K562 (cell line): ENCODE measurements at regions not wholly inside any gene's neighbourhood (a gene's known extent, or its start where the extent isn't known, plus 50 kb on each side); places are given as distances from the start of the nearest gene placed in this dataset.

Experiments used
- ATAC-seq: fragments of 200-7000 bp; cut with Tn5 transposase; 3 replicates; pipeline ENCODE4 v1.9.1; 2020; ENCODE audit warnings: moderate library complexity
- BruUV-seq: library from RNA; stranded (reverse); fragments of 400-500 nt; replicated peaks from 2 replicates; lab custom pipeline; 2021; lab: Mats Ljungman, UMichigan
- CTCF ChIA-PET: fragments of 300-600 bp; formaldehyde crosslinking; extraction: SDS; loops from one replicate; lab custom pipeline; 2021; ENCODE audit warnings: low intra/inter-chr PET ratio; lab: Yijun Ruan, JAX
- POLR2A ChIA-PET: fragments of 300-600, 350-650 bp; sonication (Branson Sonifier 250); formaldehyde crosslinking; extraction: SDS; loops from one replicate; lab custom pipeline; 2021; ENCODE audit warnings: antibody characterized with exemption, inconsistent platforms; lab: Yijun Ruan, JAX
- DNase-seq, 4 experiments: peaks; one replicate each; pipeline versions ENCODE4 v3.0.0 to v3.0.0-alpha.2; 2011 to 2018; ENCODE audit warnings: low spot score in 3 of 4, mixed read lengths in 3 of 4; ENCODE audit errors: extremely low read depth in 1 of 4
- FAIRE-seq: peaks from 2 replicates; lab custom pipeline; 2011; peaks lifted over from hg19 to GRCh38; lab: Jason Lieb, UNC
- H2AFZ ChIP-seq: 2 replicates; pipeline ENCODE4 v1.6.0; 2011; ENCODE audit warnings: low read depth, low read length, control low read depth, inconsistent platforms
- H3K27ac ChIP-seq: fragments of 200-600 bp; 3 replicates; pipeline ENCODE4 v1.8.0; 2011; ENCODE audit warnings: low read depth, mild to moderate bottlenecking, control low read depth, inconsistent platforms, low read length, moderate library complexity, mixed read lengths; ENCODE audit errors: extremely low read depth
- H3K27me3 ChIP-seq, 2 experiments: fragments of 300-600 bp in 1 of 2; 2 replicates in 1 of 2; 3 replicates in 1 of 2; pipeline versions ENCODE4 v1.6.0 to v1.8.0; 2011; ENCODE audit warnings: inconsistent platforms in 2 of 2, low read length in 2 of 2, mild to moderate bottlenecking in 1 of 2, mixed read lengths in 1 of 2, moderate library complexity in 1 of 2; ENCODE audit not compliant: control insufficient read depth in 2 of 2, insufficient read depth in 2 of 2
- H3K36me3 ChIP-seq: fragments of 300-600 bp; 3 replicates; pipeline ENCODE4 v1.8.0; 2011; ENCODE audit warnings: mild to moderate bottlenecking, low read length, inconsistent platforms; ENCODE audit not compliant: control insufficient read depth, insufficient read depth
- H3K4me1 ChIP-seq, 2 experiments: fragments of 200-600 bp in 1 of 2; replicated peaks in 1 of 2; 2 replicates in 1 of 2; 3 replicates in 1 of 2; pipeline versions ENCODE4 v1.5.1 to v1.8.0; 2011; ENCODE audit warnings: inconsistent platforms in 2 of 2, low read length in 2 of 2, mild to moderate bottlenecking in 1 of 2, mixed read lengths in 1 of 2, moderate library complexity in 1 of 2; ENCODE audit not compliant: control insufficient read depth in 2 of 2, insufficient read depth in 2 of 2
- H3K4me2 ChIP-seq: 2 replicates; pipeline ENCODE4 v1.6.1; 2011; ENCODE audit warnings: low read length, control low read depth, inconsistent platforms, mixed read lengths; ENCODE audit not compliant: insufficient read depth
- H3K4me3 ChIP-seq: fragments of 200-600 bp; sonication (generic), shearing (Covaris generic); 2 replicates; pipeline ENCODE4 v1.5.1; 2016; ENCODE audit warnings: control low read depth, inconsistent platforms
- H3K79me2 ChIP-seq: fragments of 200-600 bp; 3 replicates; pipeline ENCODE4 v1.8.0; 2011; ENCODE audit warnings: low read length, inconsistent platforms; ENCODE audit not compliant: control insufficient read depth, insufficient read depth
- H3K9ac ChIP-seq, 2 experiments: 2 replicates each; pipeline versions ENCODE4 v1.6.0 to v1.6.1; 2011; ENCODE audit warnings: low read depth in 2 of 2, low read length in 2 of 2, control low read depth in 1 of 2, inconsistent platforms in 1 of 2, mild to moderate bottlenecking in 1 of 2, mixed read lengths in 1 of 2; ENCODE audit not compliant: insufficient read depth in 1 of 2
- H3K9me1 ChIP-seq: one replicate; pipeline ENCODE4 v1.6.0; 2011; ENCODE audit warnings: inconsistent platforms, mild to moderate bottlenecking, low read length, moderate library complexity; ENCODE audit not compliant: control insufficient read depth, insufficient read depth
- H3K9me3 ChIP-seq: replicated peaks from 2 replicates; pipeline ENCODE4 v1.5.1; 2011; ENCODE audit warnings: low read depth, low read length, inconsistent platforms; ENCODE audit not compliant: control insufficient read depth, insufficient read depth
- H4K20me1 ChIP-seq: replicated peaks from 2 replicates; pipeline ENCODE4 v1.6.1; 2011; ENCODE audit warnings: low read length, inconsistent platforms, mixed read lengths; ENCODE audit not compliant: control insufficient read depth, insufficient read depth
- FOS ChIP-seq: IDR thresholded peaks from 3 replicates; pipeline ENCODE4 v1.6.1; 2011; ENCODE audit not compliant: insufficient read length; ENCODE audit errors: extremely low read depth
- HSF4 ChIP-seq: fragments of 250-450 bp; sonication (Bioruptor Pico); IDR thresholded peaks from 2 replicates; pipeline ENCODE4 v2.1.2; 2022; ENCODE audit warnings: mild to moderate bottlenecking, moderate library complexity, borderline replicate concordance
- IFI16 ChIP-seq: fragments of 250-450 bp; sonication (Bioruptor Pico); IDR thresholded peaks from 2 replicates; pipeline ENCODE4 v2.1.2; 2022; ENCODE audit warnings: mild to moderate bottlenecking, inconsistent platforms
- MAFG ChIP-seq: fragments of 450-650 bp; conservative IDR thresholded peaks from 2 replicates; pipeline ENCODE4 v1.6.1; 2016; ENCODE audit warnings: missing genetic modification characterization, missing compliant biosample characterization
- MCM5 ChIP-seq: fragments of 450-650 bp; IDR thresholded peaks from 2 replicates; pipeline ENCODE4 v1.6.1; 2016; ENCODE audit warnings: low read depth
- NCOA6 ChIP-seq: fragments of 450-650 bp; IDR thresholded peaks from 2 replicates; pipeline ENCODE4 v1.6.1; 2017; ENCODE audit warnings: mild to moderate bottlenecking
- SMAD4 ChIP-seq: fragments of 250-450 bp; sonication (Bioruptor Pico); conservative IDR thresholded peaks from 2 replicates; pipeline ENCODE4 v1.8.0; 2021; ENCODE audit warnings: inconsistent platforms, mild to moderate bottlenecking, moderate library complexity
- TAL1 ChIP-seq: fragments of 450-650 bp; IDR thresholded peaks from 2 replicates; pipeline ENCODE4 v1.6.1; 2016; ENCODE audit warnings: mild to moderate bottlenecking
- USF2 ChIP-seq: sonication (generic); formaldehyde crosslinking; IDR thresholded peaks from 2 replicates; pipeline ENCODE4 v1.5.0; 2020; ENCODE audit warnings: missing genetic modification reagents
- XRCC3 ChIP-seq: fragments of 450-650 bp; IDR thresholded peaks from 2 replicates; pipeline ENCODE4 v1.6.1; 2017; ENCODE audit warnings: mild to moderate bottlenecking, moderate library complexity
- WGBS: fragments of 100-300 bp; shearing (Covaris generic); methylation state at CpG from one replicate; pipeline ENCODE4 v1.1.6; 2016; ENCODE audit warnings: low coverage, mixed read lengths; ENCODE audit not compliant: insufficient coverage; ENCODE audit errors: missing lambda C conversion rate; 5-methylcytosine and 5-hydroxymethylcytosine counted together
- in situ Hi-C: fragments of 300-500 bp; cut with MboI; formaldehyde crosslinking; loops from 4 replicates; pipeline ENCODE4 v1.15.0; 2018; ENCODE audit warnings: inconsistent platforms, mixed read lengths
- intact Hi-C: fragments of 100-400 bp; cut with micrococcal nuclease; formaldehyde crosslinking; loops from 2 replicates; pipeline ENCODE4 v1.14.2; 2022

GRCh38 chr15:89413877-89414276, 79.3 kb upstream of the POLG start:
- ChIA-PET POLR2A (no interaction called here), CTCF (no interaction called here)
- H2AFZ ChIP-seq: no peak overlapping the region
- no peaks in the 10 kb centered on the region for H3K9me1 ChIP-seq
- intact Hi-C loops: no loop called here
- H3K79me2 ChIP-seq: no peaks in the 10 kb centered on the region
- FAIRE-seq: no peak
- no TSS peak for BruUV-seq
- H3K36me3 ChIP-seq: no peaks in the 10 kb centered on the region
- in situ Hi-C loops: no loop called here
- peaks cover 0 to 26% of the 10 kb centered on the region in 2 experiments; a peak in 2 of 5 replicates for H3K4me1 ChIP-seq
- TF ChIP-seq IFI16 (CRISPR knock-in tag) (no peak), TAL1 (no peak), XRCC3 (no peak), USF2 (CRISPR knock-in tag) (no peak), HSF4 (no peak), NCOA6 (no peak), SMAD4 (CRISPR knock-in tag) (no peak), FOS (no peak), MAFG (tag) (no peak), MCM5 (no peak)
- 0% methylated on average over 2 of the region's 2 CpGs for WGBS
- peaks cover 19 to 70% of the 10 kb centered on the region in 2 experiments; a peak in 4 of 5 replicates for H3K27me3 ChIP-seq
- no peak overlapping the region for H3K4me2 ChIP-seq
- H4K20me1 ChIP-seq: peaks cover 13% of the 10 kb centered on the region
- H3K9me3 ChIP-seq: no peaks in the 10 kb centered on the region
- no peak for ATAC-seq
- H3K27ac ChIP-seq: no peak overlapping the region
- H3K9ac ChIP-seq: no peak overlapping the region
- no peak overlapping the region for H3K4me3 ChIP-seq
- DNase-seq: no peak
